ENCODE measurements at regions not wholly inside any gene's neighbourhood (a gene's known extent, or its start where the extent isn't known, plus 50 kb on each side); places are given as distances from the start of the nearest gene placed in this dataset.

GRCh38 chr15:39362821-39363561 is 217.9 kb upstream of the THBS1 start:
- H3K9me2 ChIP-seq (ENCODE audit: insufficient read depth, low read length), result no peaks in the 10 kb centered on the region
- H3K79me2 ChIP-seq (replicated peaks; ENCODE audit: insufficient read depth, low read length), result no peaks in the 10 kb centered on the region
- no peak overlapping the region for H3K4me3 ChIP-seq (ENCODE audit: low read length)
- no peaks in the 10 kb centered on the region for H4K20me1 ChIP-seq (ENCODE audit: insufficient read depth)
- H2AFZ ChIP-seq (ENCODE audit: low read depth, low read length), result no peak overlapping the region
- H3K9ac ChIP-seq (ENCODE audit: low read length), result no peak overlapping the region
- H3K27ac ChIP-seq (ENCODE audit: low read length), result no peak overlapping the region
- no peak overlapping the region for H3K4me2 ChIP-seq (ENCODE audit: low read length)
- no peaks in the 10 kb centered on the region for H3K27me3 ChIP-seq (ENCODE audit: insufficient read depth, low read depth, low read length)
- H3K36me3 ChIP-seq (ENCODE audit: insufficient read depth, low read length), result no peaks in the 10 kb centered on the region
- H3F3A ChIP-seq (ENCODE audit: insufficient read depth, low read length, poor library complexity, severe bottlenecking), result no peaks in the 10 kb centered on the region
- TF ChIP-seq MXI1 (conservative IDR thresholded peaks at IDR 0.05; ENCODE audit: poor library complexity, severe bottlenecking) (no peak), EP300 (conservative IDR thresholded peaks at IDR 0.05; ENCODE audit: poor library complexity, severe bottlenecking) (no peak), POLR2AphosphoS5 (IDR thresholded peaks at IDR 0.05) (no peak), SMC3 (conservative IDR thresholded peaks at IDR 0.05; ENCODE audit: poor library complexity) (no peak), TAF1 (IDR thresholded peaks at IDR 0.05; ENCODE audit: low read depth) (no peak), REST (IDR thresholded peaks at IDR 0.05; ENCODE audit: borderline replicate concordance) (no peak), RAD21 (conservative IDR thresholded peaks at IDR 0.05) (no peak), EZH2 (IDR thresholded peaks at IDR 0.05; ENCODE audit: borderline replicate concordance, insufficient read depth, low read length, poor library complexity, severe bottlenecking) (no peak)
- TF ChIP-seq, protein P1, sequence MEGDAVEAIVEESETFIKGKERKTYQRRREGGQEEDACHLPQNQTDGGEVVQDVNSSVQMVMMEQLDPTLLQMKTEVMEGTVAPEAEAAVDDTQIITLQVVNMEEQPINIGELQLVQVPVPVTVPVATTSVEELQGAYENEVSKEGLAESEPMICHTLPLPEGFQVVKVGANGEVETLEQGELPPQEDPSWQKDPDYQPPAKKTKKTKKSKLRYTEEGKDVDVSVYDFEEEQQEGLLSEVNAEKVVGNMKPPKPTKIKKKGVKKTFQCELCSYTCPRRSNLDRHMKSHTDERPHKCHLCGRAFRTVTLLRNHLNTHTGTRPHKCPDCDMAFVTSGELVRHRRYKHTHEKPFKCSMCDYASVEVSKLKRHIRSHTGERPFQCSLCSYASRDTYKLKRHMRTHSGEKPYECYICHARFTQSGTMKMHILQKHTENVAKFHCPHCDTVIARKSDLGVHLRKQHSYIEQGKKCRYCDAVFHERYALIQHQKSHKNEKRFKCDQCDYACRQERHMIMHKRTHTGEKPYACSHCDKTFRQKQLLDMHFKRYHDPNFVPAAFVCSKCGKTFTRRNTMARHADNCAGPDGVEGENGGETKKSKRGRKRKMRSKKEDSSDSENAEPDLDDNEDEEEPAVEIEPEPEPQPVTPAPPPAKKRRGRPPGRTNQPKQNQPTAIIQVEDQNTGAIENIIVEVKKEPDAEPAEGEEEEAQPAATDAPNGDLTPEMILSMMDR (IDR thresholded peaks at IDR 0.05; ENCODE audit: poor library complexity, severe bottlenecking), result no peak
- H3K9me3 ChIP-seq (ENCODE audit: low read length), result no peaks in the 10 kb centered on the region

DNA sequence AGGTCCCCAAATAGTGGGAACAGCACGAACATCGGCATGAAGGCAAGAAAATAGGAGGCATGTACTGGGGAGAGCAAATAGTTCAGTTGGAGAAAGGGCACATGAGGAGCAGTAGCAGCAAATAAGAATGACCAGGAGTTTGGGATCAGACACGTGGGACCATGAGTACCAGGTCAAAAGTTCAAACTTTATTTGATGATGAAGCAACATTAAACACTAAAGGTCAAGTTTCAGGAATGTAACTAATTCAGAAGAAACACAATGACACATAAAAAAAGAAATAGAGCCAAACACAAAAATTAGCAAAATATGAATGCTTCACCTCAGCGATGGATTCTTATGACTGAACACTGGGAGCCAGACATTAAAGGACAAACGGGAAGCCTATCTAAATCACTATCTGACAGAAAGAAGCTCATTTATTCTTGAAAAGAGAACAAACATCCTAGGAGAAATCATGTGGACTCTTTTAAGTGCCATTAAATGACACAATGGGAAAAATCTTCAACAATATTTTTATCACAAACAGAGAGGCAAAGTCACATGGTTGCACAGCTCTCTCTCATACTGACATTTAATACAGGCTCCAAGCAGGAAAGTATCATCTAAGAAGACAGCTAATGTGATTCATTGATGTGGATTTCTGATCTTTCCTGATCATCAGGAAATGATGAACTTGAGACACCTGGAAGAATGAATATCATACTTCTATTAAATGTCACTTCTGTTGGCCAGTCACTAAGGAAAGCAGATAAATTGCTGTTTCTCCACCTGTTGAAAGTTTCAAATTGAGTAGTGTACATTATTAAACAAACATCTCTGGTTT is 216.9 kb upstream of the THBS1 start:
- Histone ChIP-seq H3K79me2 (replicated peaks; ENCODE audit: insufficient read depth, low read length) (no peaks in the 10 kb centered on the region), H3K4me2 (ENCODE audit: low read length) (no peak overlapping the region), H2AFZ (ENCODE audit: low read depth, low read length) (no peak overlapping the region), H3F3A (ENCODE audit: insufficient read depth, low read length, poor library complexity, severe bottlenecking) (no peaks in the 10 kb centered on the region), H3K27me3 (ENCODE audit: insufficient read depth, low read depth, low read length) (no peaks in the 10 kb centered on the region), H3K9me2 (ENCODE audit: insufficient read depth, low read length) (no peaks in the 10 kb centered on the region), H3K9ac (ENCODE audit: low read length) (no peak overlapping the region), H3K36me3 (ENCODE audit: insufficient read depth, low read length) (no peaks in the 10 kb centered on the region), H4K20me1 (ENCODE audit: insufficient read depth) (no peaks in the 10 kb centered on the region), H3K27ac (ENCODE audit: low read length) (no peak overlapping the region), H3K4me3 (ENCODE audit: low read length) (no peak overlapping the region), H3K9me3 (ENCODE audit: low read length) (no peaks in the 10 kb centered on the region)
- TF ChIP-seq POLR2AphosphoS5 (IDR thresholded peaks at IDR 0.05) (no peak), RAD21 (conservative IDR thresholded peaks at IDR 0.05) (no peak), EP300 (conservative IDR thresholded peaks at IDR 0.05; ENCODE audit: poor library complexity, severe bottlenecking) (no peak), EZH2 (IDR thresholded peaks at IDR 0.05; ENCODE audit: borderline replicate concordance, insufficient read depth, low read length, poor library complexity, severe bottlenecking) (no peak), MXI1 (conservative IDR thresholded peaks at IDR 0.05; ENCODE audit: poor library complexity, severe bottlenecking) (no peak), REST (IDR thresholded peaks at IDR 0.05; ENCODE audit: borderline replicate concordance) (no peak), TAF1 (IDR thresholded peaks at IDR 0.05; ENCODE audit: low read depth) (no peak), SMC3 (conservative IDR thresholded peaks at IDR 0.05; ENCODE audit: poor library complexity) (no peak)
- TF ChIP-seq, protein P1 (IDR thresholded peaks at IDR 0.05; ENCODE audit: poor library complexity, severe bottlenecking), result no peak
